ENCODE measurements at regions not wholly inside any gene's neighbourhood (a gene's known extent, or its start where the extent isn't known, plus 50 kb on each side); places are given as distances from the start of the nearest gene placed in this dataset.

DNA sequence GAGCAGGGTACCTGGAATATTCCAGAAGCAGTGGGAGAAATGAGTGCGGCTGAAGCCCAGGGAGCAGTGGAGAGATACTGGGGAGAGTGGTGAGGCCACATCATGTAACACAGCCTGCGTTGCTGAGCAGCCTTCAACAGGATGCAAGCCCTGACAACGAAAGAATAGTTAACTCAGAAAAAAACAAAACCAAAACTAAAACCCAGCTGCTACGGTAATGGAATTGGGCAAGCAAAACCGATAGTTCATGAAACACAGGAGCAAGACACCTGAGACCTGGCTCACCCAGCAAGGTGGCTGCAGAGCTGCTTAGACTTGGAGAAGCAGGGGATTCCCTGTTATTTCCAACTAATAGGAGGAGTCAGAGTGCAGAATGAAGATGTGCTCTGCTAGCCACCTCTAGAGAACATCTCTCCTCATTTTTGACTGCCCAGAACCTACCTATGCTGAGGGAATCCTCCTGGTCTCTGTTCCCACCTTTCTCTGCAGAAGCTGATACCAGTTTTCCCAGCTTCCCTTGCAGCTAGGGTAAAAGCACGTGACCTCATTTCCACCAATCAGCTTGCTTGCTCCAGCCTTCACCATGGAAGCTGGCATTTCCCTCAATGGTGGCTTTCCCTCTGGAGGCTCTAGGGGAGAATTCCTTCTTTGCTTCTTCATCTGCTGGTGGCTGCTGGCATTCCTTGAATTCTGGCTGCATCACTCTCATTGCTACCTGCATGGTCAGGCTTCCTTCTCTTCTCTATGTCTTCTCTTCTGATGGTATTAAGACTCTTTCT is 59.4 kb upstream of the XYLT1 start:
- Histone ChIP-seq H3K27me3 (replicated peaks in 2 of 5; ENCODE audit: control insufficient read depth in 4 of 5, insufficient read depth in 5 of 5, low read length in 4 of 5) (no peaks in the 10 kb centered on the region), H3K4me1 (ENCODE audit: control extremely low read depth in 1 of 4, control insufficient read depth in 4 of 4, insufficient read depth in 4 of 4, low read length in 3 of 4) (peaks cover 0 to 8% (median under 1%) of the 10 kb centered on the region in 4 experiments), H3K27ac (ENCODE audit: insufficient read depth in 1 of 2, low read depth in 1 of 2, low read length in 2 of 2, poor library complexity in 1 of 2, severe bottlenecking in 2 of 2) (no peak overlapping the region), H3K36me3 (ENCODE audit: control insufficient read depth in 4 of 4, insufficient read depth in 4 of 4, low read length in 3 of 4) (no peaks in the 10 kb centered on the region), H3K4me3 (ENCODE audit: control insufficient read depth in 1 of 7, extremely low read depth in 1 of 7, insufficient read depth in 4 of 7, low read depth in 2 of 7, low read length in 6 of 7) (peak overlapping the region in 5 of 7 experiments; percentile 13 to 76 (median 47)), H3K9me3 (ENCODE audit: control extremely low read depth in 1 of 5, control insufficient read depth in 4 of 5, insufficient read depth in 2 of 5, low read depth in 1 of 5, low read length in 4 of 5) (peaks cover 0 to 5% (median 0%) of the 10 kb centered on the region in 5 experiments)
- POLR2A ChIA-PET = no interaction called here
- 70% methylated on average over 3 of the region's 6 CpGs for WGBS (ENCODE audit: insufficient coverage)
- peak in 2 of 3 donors; percentile 55 to 62 for DNase-seq
- CTCF ChIA-PET = interaction anchor here (0.6 to 1.9 kb wide), 3 partner anchors 12 to 47 kb away, joined by 3 to 8 read pairs (median 3); no protein-coding TSS in a partner anchor

DNA sequence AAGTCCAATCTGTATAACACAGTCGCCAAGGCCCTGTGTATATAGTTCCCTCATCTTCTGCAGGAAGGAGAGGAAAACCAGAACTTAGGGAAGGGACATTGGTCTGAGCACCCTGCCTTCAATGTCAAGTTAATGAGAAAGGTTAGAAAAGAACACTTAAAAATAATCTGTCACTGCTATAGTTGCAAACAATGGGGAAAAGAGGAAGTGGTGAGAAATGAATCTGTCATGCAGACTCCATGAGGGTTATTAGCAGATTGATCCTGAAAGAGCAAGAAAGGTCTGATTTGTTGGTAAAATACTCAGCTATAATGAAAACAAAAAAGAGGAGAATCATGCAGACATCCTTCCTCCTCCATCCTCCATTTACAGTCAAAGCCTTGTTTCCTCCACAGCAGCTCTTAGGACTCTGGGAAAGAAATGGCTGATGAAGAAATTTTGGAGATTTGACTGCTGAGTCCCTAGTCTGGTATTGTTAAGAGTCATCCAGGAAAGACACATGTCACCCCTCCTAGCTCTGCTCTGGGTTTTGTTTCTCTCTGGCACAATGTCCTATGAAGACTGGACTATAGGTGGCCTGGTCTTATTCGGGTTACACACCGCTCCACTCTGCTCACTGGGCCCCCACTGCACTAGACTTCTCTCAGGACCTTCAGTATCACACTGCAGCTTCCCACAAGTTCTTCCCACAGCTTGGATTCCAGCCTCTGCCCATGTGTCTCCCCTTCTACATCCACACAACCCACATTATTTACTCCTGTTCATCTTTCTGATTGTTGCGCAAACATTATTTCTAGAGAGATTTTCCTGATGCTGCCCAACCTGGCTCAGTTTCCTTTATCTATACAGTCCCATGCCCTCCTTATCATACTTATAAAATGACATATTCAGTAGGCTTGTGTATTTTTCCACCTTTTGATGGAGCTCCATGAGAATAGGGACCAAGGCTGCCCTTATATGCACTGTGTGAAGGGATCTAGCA is 56.5 kb upstream of the XYLT1 start:
- POLR2A ChIA-PET = no interaction called here
- peak; percentile 14 to 79 (median 69) for DNase-seq
- H3K27me3 ChIP-seq (replicated peaks in 2 of 5; ENCODE audit: control insufficient read depth in 4 of 5, insufficient read depth in 5 of 5, low read length in 4 of 5) = no peaks in the 10 kb centered on the region
- no peaks in the 10 kb centered on the region for H3K36me3 ChIP-seq (ENCODE audit: control insufficient read depth in 4 of 4, insufficient read depth in 4 of 4, low read length in 3 of 4)
- peaks cover 0 to 8% (median under 1%) of the 10 kb centered on the region in 4 experiments for H3K4me1 ChIP-seq (ENCODE audit: control extremely low read depth in 1 of 4, control insufficient read depth in 4 of 4, insufficient read depth in 4 of 4, low read length in 3 of 4)
- no peak overlapping the region for H3K27ac ChIP-seq (ENCODE audit: insufficient read depth in 1 of 2, low read depth in 1 of 2, low read length in 2 of 2, poor library complexity in 1 of 2, severe bottlenecking in 2 of 2)
- 66% methylated on average over 4 of the region's 4 CpGs for WGBS (ENCODE audit: insufficient coverage)
- H3K4me3 ChIP-seq (ENCODE audit: control insufficient read depth in 1 of 7, extremely low read depth in 1 of 7, insufficient read depth in 4 of 7, low read depth in 2 of 7, low read length in 6 of 7) = no peak overlapping the region
- peaks cover 0 to 5% (median 0%) of the 10 kb centered on the region in 5 experiments for H3K9me3 ChIP-seq (ENCODE audit: control extremely low read depth in 1 of 5, control insufficient read depth in 4 of 5, insufficient read depth in 2 of 5, low read depth in 1 of 5, low read length in 4 of 5)
- CTCF ChIA-PET = interaction anchor here (0.9 to 1.0 kb wide), 2 partner anchors 16 to 30 kb away, joined by 3 read pairs; no protein-coding TSS in a partner anchor

DNA sequence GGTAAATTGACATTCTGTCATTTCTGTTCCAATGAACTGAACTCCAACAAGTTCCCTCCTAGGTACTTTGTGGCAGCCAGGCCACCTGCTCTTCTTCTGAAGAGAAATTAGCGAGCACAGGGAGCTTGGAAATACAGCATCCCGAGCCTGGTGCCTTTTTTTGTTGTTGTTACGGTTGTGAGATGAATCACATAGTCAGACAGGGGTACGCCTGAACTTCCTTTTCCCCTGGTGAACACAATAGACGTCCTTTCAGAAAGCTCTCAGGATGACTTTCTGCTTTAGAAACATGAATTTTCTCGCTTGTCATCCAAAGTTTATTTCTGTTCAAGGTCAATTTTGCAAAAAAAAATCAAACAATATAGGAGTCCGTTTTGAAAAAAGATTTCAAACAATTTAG is 53.9 kb upstream of the XYLT1 start:
- WGBS (ENCODE audit: insufficient coverage) = 72% methylated on average over 6 of the region's 7 CpGs
- POLR2A ChIA-PET = no interaction called here
- no peak for DNase-seq
- CTCF ChIA-PET = no interaction called here
- peaks cover 0 to 5% (median 0%) of the 10 kb centered on the region in 5 experiments for H3K27me3 ChIP-seq (replicated peaks in 2 of 5; ENCODE audit: control insufficient read depth in 4 of 5, insufficient read depth in 5 of 5, low read length in 4 of 5)
- no peaks in the 10 kb centered on the region for H3K9me3 ChIP-seq (ENCODE audit: control extremely low read depth in 1 of 5, control insufficient read depth in 4 of 5, insufficient read depth in 2 of 5, low read depth in 1 of 5, low read length in 4 of 5)
- H3K27ac ChIP-seq (ENCODE audit: insufficient read depth in 1 of 2, low read depth in 1 of 2, low read length in 2 of 2, poor library complexity in 1 of 2, severe bottlenecking in 2 of 2) = no peak overlapping the region
- no peaks in the 10 kb centered on the region for H3K36me3 ChIP-seq (ENCODE audit: control insufficient read depth in 4 of 4, insufficient read depth in 4 of 4, low read length in 3 of 4)
- peaks cover 0 to 3% (median under 1%) of the 10 kb centered on the region in 4 experiments for H3K4me1 ChIP-seq (ENCODE audit: control extremely low read depth in 1 of 4, control insufficient read depth in 4 of 4, insufficient read depth in 4 of 4, low read length in 3 of 4)
- no peak overlapping the region for H3K4me3 ChIP-seq (ENCODE audit: control insufficient read depth in 1 of 7, extremely low read depth in 1 of 7, insufficient read depth in 4 of 7, low read depth in 2 of 7, low read length in 6 of 7)

DNA sequence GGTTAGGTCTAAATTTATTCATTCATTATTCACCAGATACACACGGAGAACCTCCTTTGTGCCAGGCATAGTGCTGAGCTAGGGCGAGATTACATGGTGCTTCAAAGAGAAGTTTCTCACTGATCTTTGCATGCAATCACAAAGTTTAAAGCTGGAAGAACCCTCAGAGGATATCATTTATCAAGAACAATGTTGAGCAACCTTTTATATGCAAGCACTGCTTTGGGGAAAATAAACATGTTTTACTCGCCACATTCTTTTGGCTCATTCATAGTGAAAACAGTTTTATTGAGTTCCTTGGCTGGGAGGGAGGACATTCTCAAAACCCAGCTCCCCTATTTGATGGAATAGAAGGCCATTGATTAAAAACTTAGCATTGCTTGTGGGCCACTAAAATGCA is 49.8 kb upstream of the XYLT1 start:
- DNase-seq = no peak
- ChIA-PET POLR2A (no interaction called here), CTCF (no interaction called here)
- WGBS (ENCODE audit: insufficient coverage) = 85% methylated on average over 2 of the region's 3 CpGs
- H3K4me1 ChIP-seq (ENCODE audit: control extremely low read depth in 1 of 4, control insufficient read depth in 4 of 4, insufficient read depth in 4 of 4, low read length in 3 of 4) = no peaks in the 10 kb centered on the region
- no peak overlapping the region for H3K27ac ChIP-seq (ENCODE audit: insufficient read depth in 1 of 2, low read depth in 1 of 2, low read length in 2 of 2, poor library complexity in 1 of 2, severe bottlenecking in 2 of 2)
- H3K4me3 ChIP-seq (ENCODE audit: control insufficient read depth in 1 of 7, extremely low read depth in 1 of 7, insufficient read depth in 4 of 7, low read depth in 2 of 7, low read length in 6 of 7) = no peak overlapping the region
- H3K36me3 ChIP-seq (ENCODE audit: control insufficient read depth in 4 of 4, insufficient read depth in 4 of 4, low read length in 3 of 4) = no peaks in the 10 kb centered on the region
- peaks cover 0 to 6% (median 0%) of the 10 kb centered on the region in 5 experiments for H3K27me3 ChIP-seq (replicated peaks in 2 of 5; ENCODE audit: control insufficient read depth in 4 of 5, insufficient read depth in 5 of 5, low read length in 4 of 5)
- no peaks in the 10 kb centered on the region for H3K9me3 ChIP-seq (ENCODE audit: control extremely low read depth in 1 of 5, control insufficient read depth in 4 of 5, insufficient read depth in 2 of 5, low read depth in 1 of 5, low read length in 4 of 5)
